Progenitor cell of endocrine pancreas (in vitro differentiated cells): ENCODE measurements at regions not wholly inside any gene's neighbourhood (a gene's known extent, or its start where the extent isn't known, plus 50 kb on each side); places are given as distances from the start of the nearest gene placed in this dataset.

ENCODE experiments used
- DNase-seq: peaks from one replicate; pipeline ENCODE4 v3.0.0; 2021; ENCODE audit warnings: low spot score; ENCODE audit not compliant: unreplicated experiment
- H3K27ac Mint-ChIP-seq: 2 replicates; pipeline ENCODE4 v1.8.0; 2021; ENCODE audit warnings: mild to moderate bottlenecking, moderate library complexity, mixed read lengths
- H3K27me3 Mint-ChIP-seq: 2 replicates; pipeline ENCODE4 v1.8.0; 2021; ENCODE audit warnings: mixed read lengths
- H3K36me3 Mint-ChIP-seq: 2 replicates; pipeline ENCODE4 v1.8.0; 2022; ENCODE audit warnings: mixed read lengths; ENCODE audit not compliant: insufficient read depth
- H3K4me1 Mint-ChIP-seq: 2 replicates; pipeline ENCODE4 v1.8.0; 2021; ENCODE audit warnings: low read depth, mixed read lengths
- H3K4me3 Mint-ChIP-seq: 2 replicates; pipeline ENCODE4 v1.8.0; 2021; ENCODE audit warnings: low read depth, mild to moderate bottlenecking, moderate library complexity, mixed read lengths
- H3K9me3 Mint-ChIP-seq: 2 replicates; pipeline ENCODE4 v1.8.0; 2021; ENCODE audit warnings: low read depth, mixed read lengths
- TF ChIP-seq, protein P1 (sequence below): fragments of 200-600 bp; sonication (generic); IDR thresholded peaks from one replicate; pipeline ENCODE4 v1.5.0; 2021; ENCODE audit warnings: antibody characterized with exemption, mild to moderate bottlenecking; ENCODE audit not compliant: unreplicated experiment

DNA sequence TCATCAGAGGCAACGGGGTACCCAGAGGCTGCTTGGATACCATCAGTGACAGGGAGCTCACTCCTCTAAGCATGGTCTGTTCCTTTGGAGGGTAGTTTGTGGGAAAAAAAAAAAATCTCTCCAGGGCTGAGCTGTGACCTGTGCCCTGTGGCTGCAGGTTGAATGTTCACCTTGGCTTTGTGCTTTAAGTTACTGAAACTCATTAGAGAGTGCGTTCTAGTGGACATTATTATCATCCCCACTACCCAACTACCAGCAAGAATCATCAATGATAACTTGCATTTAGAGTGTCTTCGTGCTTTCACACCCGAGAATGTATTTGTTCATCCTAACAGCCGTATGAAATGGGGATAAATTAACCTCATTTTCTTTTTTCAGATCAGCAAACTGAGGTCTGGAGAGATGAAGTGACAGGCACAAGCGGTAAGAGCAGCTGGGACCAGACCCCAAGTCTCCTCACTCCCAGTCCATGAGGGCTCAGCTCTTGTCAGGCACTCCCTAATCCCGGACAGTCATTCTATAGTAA, 157.5 kb upstream of the MYCN start:
- H3K27ac Mint-ChIP-seq, result no peak overlapping the region
- H3K36me3 Mint-ChIP-seq, result no peaks in the 10 kb centered on the region
- TF ChIP-seq, protein P1, sequence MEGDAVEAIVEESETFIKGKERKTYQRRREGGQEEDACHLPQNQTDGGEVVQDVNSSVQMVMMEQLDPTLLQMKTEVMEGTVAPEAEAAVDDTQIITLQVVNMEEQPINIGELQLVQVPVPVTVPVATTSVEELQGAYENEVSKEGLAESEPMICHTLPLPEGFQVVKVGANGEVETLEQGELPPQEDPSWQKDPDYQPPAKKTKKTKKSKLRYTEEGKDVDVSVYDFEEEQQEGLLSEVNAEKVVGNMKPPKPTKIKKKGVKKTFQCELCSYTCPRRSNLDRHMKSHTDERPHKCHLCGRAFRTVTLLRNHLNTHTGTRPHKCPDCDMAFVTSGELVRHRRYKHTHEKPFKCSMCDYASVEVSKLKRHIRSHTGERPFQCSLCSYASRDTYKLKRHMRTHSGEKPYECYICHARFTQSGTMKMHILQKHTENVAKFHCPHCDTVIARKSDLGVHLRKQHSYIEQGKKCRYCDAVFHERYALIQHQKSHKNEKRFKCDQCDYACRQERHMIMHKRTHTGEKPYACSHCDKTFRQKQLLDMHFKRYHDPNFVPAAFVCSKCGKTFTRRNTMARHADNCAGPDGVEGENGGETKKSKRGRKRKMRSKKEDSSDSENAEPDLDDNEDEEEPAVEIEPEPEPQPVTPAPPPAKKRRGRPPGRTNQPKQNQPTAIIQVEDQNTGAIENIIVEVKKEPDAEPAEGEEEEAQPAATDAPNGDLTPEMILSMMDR, result no peak
- no peak for DNase-seq
- no peaks in the 10 kb centered on the region for H3K9me3 Mint-ChIP-seq
- H3K4me1 Mint-ChIP-seq, result peaks cover 13% of the 10 kb centered on the region
- peaks cover 72% of the 10 kb centered on the region for H3K27me3 Mint-ChIP-seq
- no peak overlapping the region for H3K4me3 Mint-ChIP-seq

DNA sequence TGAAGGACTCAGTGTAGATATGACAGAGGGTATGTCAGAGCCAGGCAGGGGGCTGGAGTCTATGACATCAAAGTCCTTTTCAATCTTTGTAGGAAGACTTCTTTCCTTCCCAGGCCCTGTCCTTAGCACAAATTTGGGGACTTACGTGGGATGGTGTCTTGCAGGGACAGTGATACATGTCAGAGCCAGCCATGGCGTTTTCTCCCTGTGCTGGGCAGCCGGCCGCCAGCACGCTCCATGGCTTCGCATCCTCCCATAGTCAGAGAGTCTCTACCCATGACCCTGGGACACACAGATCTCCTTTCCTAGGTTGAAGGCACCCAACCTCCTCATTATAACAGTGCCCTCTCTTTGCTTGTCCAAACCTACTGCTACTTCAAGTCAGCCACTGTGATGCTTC, 156.9 kb upstream of the MYCN start:
- no peaks in the 10 kb centered on the region for H3K36me3 Mint-ChIP-seq
- no peak for DNase-seq
- H3K4me1 Mint-ChIP-seq, result peaks cover 13% of the 10 kb centered on the region
- peaks cover 73% of the 10 kb centered on the region for H3K27me3 Mint-ChIP-seq
- H3K27ac Mint-ChIP-seq, result no peak overlapping the region
- H3K4me3 Mint-ChIP-seq, result no peak overlapping the region
- no peaks in the 10 kb centered on the region for H3K9me3 Mint-ChIP-seq
- TF ChIP-seq, protein P1, result no peak

DNA sequence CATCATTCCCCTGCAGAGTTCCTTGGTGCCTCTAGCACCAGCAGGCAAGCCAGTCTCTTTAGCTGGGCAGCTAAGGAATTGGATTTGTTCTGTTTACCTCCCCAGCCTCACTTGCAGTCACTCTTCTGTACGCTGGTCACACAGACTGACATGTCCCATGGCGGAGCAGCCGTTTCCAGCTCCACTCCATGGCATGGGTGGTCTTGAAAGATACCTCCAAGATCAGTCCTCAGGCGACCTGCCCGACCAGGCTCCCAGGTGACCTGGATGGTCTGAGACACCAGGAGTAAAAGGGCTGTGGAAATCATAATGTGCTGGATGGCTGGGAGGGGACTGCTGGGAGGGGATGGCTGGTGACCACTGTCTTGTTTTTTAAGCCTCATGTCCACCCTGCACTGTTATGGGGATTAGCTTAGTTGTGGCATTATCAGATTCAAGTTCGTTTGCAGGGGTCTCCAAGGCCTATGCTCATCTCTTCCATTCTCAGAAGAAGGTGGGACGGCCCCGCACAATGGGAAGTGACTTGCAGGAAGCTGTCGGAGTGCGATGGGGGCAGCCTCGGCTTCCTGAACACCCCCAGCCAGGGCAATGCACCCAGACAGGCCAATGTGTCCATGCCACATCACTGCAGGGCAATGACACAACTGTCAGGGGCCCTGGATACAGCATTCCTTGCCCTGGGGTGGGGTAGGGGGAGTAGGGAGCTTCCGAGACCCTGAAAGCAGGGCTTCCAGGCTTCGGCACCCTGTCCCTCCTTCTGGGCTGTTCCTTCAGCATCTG, 156.1 kb upstream of the MYCN start:
- no peaks in the 10 kb centered on the region for H3K36me3 Mint-ChIP-seq
- TF ChIP-seq, protein P1, result no peak
- peaks cover 13% of the 10 kb centered on the region for H3K4me1 Mint-ChIP-seq
- H3K27me3 Mint-ChIP-seq, result peaks cover 76% of the 10 kb centered on the region
- H3K4me3 Mint-ChIP-seq, result no peak overlapping the region
- no peaks in the 10 kb centered on the region for H3K9me3 Mint-ChIP-seq
- H3K27ac Mint-ChIP-seq, result no peak overlapping the region
- no peak for DNase-seq

DNA sequence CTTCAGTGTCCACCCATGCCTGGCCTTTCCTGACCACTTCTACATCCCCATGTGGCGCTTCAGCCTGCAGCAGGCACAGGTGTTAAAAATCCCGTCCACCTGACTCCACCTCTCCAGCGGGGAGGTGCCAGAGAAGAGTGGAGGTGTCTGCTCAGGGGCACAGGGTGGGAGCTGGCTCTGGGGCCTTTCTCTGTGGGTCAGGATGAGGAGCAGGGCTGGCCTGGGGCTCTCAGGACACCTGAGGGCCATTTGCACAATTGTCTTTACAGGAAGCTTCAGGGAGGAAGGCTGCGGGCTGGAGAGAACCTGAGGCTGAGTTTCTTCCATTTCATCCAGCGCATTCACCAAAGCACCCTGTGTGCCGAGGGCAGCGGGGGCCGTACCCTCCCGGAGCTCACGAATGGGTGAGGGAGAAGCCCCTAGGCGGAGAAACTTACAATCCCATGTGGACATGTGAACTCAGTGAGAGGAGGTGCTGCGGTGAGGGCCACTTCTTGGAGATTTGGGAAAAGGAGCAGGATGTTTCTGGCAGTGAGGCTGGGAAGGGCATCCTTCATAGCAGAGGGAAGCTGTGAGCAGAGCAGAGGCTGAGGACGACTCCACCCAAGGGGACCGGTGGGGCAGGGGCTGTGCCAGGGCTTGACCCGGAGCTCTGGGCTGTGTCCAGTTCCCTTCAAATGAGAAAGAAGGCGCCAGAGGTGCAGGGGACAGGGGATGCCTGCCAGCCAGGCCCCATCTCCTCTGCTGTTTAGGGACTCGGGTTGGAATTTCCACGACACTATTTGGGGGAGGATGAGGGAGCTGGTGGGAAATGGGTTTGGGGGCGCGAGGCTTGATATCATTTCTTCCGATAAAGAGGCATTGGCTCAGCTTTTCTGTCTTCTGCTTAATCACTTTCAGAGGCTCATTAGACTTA, 155.2 kb upstream of the MYCN start:
- TF ChIP-seq, protein P1, result no peak
- no peak for DNase-seq
- Mint-ChIP-seq H3K27ac (no peak overlapping the region), H3K27me3 (peaks cover 68% of the 10 kb centered on the region), H3K36me3 (no peaks in the 10 kb centered on the region), H3K4me3 (no peak overlapping the region), H3K9me3 (no peaks in the 10 kb centered on the region), H3K4me1 (peaks cover 13% of the 10 kb centered on the region)

DNA sequence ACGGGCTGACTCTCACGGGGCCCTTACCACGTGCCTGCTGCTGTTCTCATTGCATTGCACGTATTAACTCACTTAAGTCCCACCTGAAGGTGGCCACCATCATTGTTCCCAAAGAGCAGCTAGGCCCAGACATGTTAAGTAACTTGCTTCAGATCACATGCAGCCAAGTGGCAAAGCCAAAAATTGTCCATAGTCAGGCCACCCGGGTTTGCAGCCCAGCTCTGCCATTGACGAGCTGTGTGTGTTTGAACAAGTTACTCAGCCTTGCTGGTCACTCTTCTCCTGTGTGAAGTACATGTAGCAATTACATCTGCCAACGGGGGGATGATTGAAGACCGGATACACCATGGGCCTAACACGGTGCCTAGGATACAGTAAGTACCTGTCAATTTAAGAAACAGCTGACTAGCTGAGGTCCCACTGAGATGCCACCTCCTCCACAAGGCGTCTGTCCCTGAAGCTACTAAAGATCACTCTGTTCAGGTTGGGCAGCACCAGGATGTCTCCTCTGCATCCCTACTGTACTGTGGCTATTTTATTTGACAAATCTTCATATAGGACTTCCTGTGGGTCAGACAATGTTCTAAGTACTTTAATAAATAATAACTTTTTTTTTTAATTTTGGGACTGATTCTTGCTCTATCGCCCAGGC, 154.2 kb upstream of the MYCN start:
- peaks cover 13% of the 10 kb centered on the region for H3K4me1 Mint-ChIP-seq

More for the DNA sequence above, 154.2 kb upstream of the MYCN start:
- DNase-seq, result no peak
- Mint-ChIP-seq H3K36me3 (no peaks in the 10 kb centered on the region), H3K9me3 (no peaks in the 10 kb centered on the region), H3K27me3 (peaks cover 61% of the 10 kb centered on the region), H3K4me3 (no peak overlapping the region), H3K27ac (no peak overlapping the region)
- TF ChIP-seq, protein P1, result no peak
